ENCODE measurements at regions not wholly inside any gene's neighbourhood (a gene's known extent, or its start where the extent isn't known, plus 50 kb on each side); places are given as distances from the start of the nearest gene placed in this dataset.

DNA sequence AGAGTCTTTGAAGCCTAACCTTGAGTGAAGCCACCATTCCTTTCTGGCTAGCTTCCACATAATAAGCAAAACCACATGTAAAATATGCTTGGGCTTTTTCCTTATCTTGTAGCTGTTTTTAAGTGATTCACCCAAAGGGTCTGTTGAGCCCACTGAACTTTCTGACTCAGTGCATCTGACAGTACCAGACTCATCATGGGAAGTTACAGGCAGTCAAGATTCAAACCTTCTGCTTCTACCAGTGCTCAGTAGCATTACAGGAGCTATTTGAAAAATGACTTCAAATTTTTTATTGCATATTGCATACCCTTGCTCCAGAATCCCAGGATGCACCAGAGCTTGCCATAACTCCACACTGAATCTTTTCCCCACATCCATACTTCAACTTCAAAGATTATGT lies 87.5 kb upstream of the PTPRD start (continued):
- TF ChIP-seq ARID4B (CRISPR knock-in tag; IDR thresholded peaks at IDR 0.05; ENCODE audit: borderline replicate concordance) = no peak
- TF ChIP-seq NR2C2 (CRISPR knock-in tag; IDR thresholded peaks at IDR 0.05) = no peak
- TF ChIP-seq ATF1 (CRISPR knock-in tag; IDR thresholded peaks at IDR 0.05) = no peak
- no peak for TF ChIP-seq JAZF1 (CRISPR knock-in tag; IDR thresholded peaks at IDR 0.05)
- no peak for TF ChIP-seq ESRRA (CRISPR knock-in tag; IDR thresholded peaks at IDR 0.05; ENCODE audit: borderline replicate concordance)
- TF ChIP-seq, protein P1, sequence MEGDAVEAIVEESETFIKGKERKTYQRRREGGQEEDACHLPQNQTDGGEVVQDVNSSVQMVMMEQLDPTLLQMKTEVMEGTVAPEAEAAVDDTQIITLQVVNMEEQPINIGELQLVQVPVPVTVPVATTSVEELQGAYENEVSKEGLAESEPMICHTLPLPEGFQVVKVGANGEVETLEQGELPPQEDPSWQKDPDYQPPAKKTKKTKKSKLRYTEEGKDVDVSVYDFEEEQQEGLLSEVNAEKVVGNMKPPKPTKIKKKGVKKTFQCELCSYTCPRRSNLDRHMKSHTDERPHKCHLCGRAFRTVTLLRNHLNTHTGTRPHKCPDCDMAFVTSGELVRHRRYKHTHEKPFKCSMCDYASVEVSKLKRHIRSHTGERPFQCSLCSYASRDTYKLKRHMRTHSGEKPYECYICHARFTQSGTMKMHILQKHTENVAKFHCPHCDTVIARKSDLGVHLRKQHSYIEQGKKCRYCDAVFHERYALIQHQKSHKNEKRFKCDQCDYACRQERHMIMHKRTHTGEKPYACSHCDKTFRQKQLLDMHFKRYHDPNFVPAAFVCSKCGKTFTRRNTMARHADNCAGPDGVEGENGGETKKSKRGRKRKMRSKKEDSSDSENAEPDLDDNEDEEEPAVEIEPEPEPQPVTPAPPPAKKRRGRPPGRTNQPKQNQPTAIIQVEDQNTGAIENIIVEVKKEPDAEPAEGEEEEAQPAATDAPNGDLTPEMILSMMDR (IDR thresholded peaks at IDR 0.05) = no peak
- TF ChIP-seq SMAD3 (CRISPR knock-in tag; IDR thresholded peaks at IDR 0.05; ENCODE audit: borderline replicate concordance) = no peak
- TF ChIP-seq ZBTB21 (CRISPR knock-in tag; IDR thresholded peaks at IDR 0.05; ENCODE audit: borderline replicate concordance) = no peak
- no peak for TF ChIP-seq FOXP4 (CRISPR knock-in tag; IDR thresholded peaks at IDR 0.05)
- TF ChIP-seq, protein P2, sequence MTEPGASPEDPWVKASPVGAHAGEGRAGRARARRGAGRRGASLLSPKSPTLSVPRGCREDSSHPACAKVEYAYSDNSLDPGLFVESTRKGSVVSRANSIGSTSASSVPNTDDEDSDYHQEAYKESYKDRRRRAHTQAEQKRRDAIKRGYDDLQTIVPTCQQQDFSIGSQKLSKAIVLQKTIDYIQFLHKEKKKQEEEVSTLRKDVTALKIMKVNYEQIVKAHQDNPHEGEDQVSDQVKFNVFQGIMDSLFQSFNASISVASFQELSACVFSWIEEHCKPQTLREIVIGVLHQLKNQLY (CRISPR knock-in tag; IDR thresholded peaks at IDR 0.05) = no peak
- TF ChIP-seq, protein P3, sequence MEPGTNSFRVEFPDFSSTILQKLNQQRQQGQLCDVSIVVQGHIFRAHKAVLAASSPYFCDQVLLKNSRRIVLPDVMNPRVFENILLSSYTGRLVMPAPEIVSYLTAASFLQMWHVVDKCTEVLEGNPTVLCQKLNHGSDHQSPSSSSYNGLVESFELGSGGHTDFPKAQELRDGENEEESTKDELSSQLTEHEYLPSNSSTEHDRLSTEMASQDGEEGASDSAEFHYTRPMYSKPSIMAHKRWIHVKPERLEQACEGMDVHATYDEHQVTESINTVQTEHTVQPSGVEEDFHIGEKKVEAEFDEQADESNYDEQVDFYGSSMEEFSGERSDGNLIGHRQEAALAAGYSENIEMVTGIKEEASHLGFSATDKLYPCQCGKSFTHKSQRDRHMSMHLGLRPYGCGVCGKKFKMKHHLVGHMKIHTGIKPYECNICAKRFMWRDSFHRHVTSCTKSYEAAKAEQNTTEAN (CRISPR knock-in tag; IDR thresholded peaks at IDR 0.05) = no peak
- TF ChIP-seq CBFB (CRISPR knock-in tag; IDR thresholded peaks at IDR 0.05; ENCODE audit: low read depth) = no peak
- no peak for TF ChIP-seq CREB1 (CRISPR knock-in tag; IDR thresholded peaks at IDR 0.05)
- TF ChIP-seq ZNF416 (CRISPR knock-in tag; IDR thresholded peaks at IDR 0.05) = no peak

DNA sequence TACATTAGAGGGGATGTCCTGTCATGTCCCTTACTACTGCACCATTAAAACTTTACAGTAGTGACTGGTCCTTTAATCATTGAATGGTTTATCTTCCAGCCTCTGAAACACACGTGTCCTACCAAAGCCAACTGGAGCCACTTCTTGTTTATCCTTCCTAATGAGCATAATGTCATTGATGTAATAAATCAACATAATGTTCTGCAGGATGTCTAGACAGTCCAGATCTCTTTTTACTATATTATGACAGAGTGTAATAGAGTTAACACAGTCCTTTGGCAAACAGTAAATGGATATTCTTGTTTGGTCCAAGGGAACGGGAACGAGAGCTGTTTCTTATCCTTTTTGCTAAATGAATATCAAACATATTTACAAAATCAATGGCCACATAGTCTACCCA lies 88.1 kb upstream of the PTPRD start:
- H3K27ac Mint-ChIP-seq = no peak overlapping the region
- ATAC-seq = no peak
- ChIA-PET CTCF (no interaction called here), POLR2A (no interaction called here)
- H3K9me3 Mint-ChIP-seq = peaks cover 10% of the 10 kb centered on the region; the same call in 1 of the 2 replicates
- H3K36me3 Mint-ChIP-seq = no peaks in the 10 kb centered on the region; the same call in 1 of the 2 replicates
- no peaks in the 10 kb centered on the region for H3K27me3 Mint-ChIP-seq (ENCODE audit: low read depth)
- H3K4me1 Mint-ChIP-seq = peaks cover 11% of the 10 kb centered on the region
- DNase-seq (ENCODE audit: low spot score) = no peak
- no peak overlapping the region for H3K4me3 Mint-ChIP-seq
- TF ChIP-seq ZNF671 (CRISPR knock-in tag; IDR thresholded peaks at IDR 0.05) = no peak
- no peak for TF ChIP-seq NR2C2 (CRISPR knock-in tag; IDR thresholded peaks at IDR 0.05)
- TF ChIP-seq E2F1 (CRISPR knock-in tag; IDR thresholded peaks at IDR 0.05) = no peak
- no peak for TF ChIP-seq CREM (CRISPR knock-in tag; IDR thresholded peaks at IDR 0.05)
- TF ChIP-seq TEAD4 (CRISPR knock-in tag; IDR thresholded peaks at IDR 0.05) = no peak
- TF ChIP-seq, protein P4, sequence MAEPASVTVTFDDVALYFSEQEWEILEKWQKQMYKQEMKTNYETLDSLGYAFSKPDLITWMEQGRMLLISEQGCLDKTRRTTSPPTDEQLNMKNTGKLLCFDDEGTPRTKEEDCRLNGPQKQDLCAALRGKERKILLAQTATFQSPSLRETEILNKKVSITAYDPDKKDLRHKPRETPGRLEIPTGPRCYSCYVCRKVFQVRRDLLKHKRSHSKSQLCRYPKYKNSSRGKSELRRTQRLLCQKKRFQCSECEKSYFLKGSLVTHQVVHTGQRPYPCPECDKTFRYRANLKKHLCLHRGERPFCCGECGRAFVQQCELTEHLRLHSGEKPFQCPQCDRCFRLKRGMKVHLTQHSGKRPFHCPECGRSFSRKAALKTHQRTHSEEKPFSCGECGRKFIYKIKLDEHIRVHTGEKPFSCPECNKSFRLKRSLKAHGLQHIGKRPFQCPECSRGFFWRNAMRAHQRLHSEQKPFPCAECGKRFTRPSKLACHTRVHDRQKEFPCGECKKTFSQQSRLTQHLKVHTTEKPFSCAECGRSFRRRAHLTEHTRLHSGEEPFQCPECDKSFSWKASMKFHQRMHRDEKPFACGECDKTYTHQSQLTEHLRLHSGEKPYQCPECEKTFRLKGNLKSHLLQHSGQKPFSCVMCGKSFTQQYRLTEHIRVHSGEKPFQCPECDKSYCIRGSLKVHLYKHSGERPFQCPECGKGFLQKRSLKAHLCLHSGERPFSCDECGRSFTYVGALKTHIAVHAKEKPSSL (CRISPR knock-in tag; conservative IDR thresholded peaks at IDR 0.05) = no peak
- no peak for TF ChIP-seq CBFB (CRISPR knock-in tag; IDR thresholded peaks at IDR 0.05; ENCODE audit: low read depth)
- TF ChIP-seq ZNF121 (CRISPR knock-in tag; IDR thresholded peaks at IDR 0.05) = no peak
- TF ChIP-seq JUN (CRISPR knock-in tag; IDR thresholded peaks at IDR 0.05) = no peak
- TF ChIP-seq, protein P5, sequence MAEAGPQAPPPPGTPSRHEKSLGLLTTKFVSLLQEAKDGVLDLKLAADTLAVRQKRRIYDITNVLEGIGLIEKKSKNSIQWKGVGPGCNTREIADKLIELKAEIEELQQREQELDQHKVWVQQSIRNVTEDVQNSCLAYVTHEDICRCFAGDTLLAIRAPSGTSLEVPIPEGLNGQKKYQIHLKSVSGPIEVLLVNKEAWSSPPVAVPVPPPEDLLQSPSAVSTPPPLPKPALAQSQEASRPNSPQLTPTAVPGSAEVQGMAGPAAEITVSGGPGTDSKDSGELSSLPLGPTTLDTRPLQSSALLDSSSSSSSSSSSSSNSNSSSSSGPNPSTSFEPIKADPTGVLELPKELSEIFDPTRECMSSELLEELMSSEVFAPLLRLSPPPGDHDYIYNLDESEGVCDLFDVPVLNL (CRISPR knock-in tag; IDR thresholded peaks at IDR 0.05; ENCODE audit: borderline replicate concordance, low read depth) = no peak
- no peak for TF ChIP-seq SOX15 (CRISPR knock-in tag; IDR thresholded peaks at IDR 0.05)
